ENCODE measurements at regions not wholly inside any gene's neighbourhood (a gene's known extent, or its start where the extent isn't known, plus 50 kb on each side); places are given as distances from the start of the nearest gene placed in this dataset.

DNA sequence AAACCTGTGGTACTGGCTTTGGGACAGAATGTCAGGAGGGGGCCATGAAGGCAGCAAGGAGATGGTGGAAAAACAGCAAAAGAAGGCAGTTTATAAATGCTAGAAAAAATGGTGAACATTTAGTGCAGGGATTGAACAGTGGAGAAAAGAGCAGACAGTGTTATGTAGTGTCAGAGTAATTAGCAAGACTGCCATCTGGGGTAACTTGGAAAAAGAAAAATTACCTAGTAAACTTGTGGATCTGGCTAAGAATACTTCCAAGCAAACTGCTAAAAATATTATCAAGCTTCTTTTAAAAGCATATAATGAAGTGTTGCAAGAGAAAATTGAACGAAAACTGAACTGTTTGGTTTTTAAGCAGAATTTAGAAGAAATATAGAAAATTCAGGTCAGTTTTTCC is 267.8 kb downstream of the INSIG2 start:
- no peaks in the 10 kb centered on the region for H3K9me2 ChIP-seq (replicated peaks; ENCODE audit: control insufficient read depth, low read length)
- no peak overlapping the region for H3K27ac ChIP-seq (ENCODE audit: low read depth, low read length)
- H3K27me3 ChIP-seq (ENCODE audit: control insufficient read depth, low read length): no peaks in the 10 kb centered on the region
- H3K4me3 ChIP-seq (ENCODE audit: low read length): no peak overlapping the region
- H3K79me2 ChIP-seq (ENCODE audit: control insufficient read depth, low read length): no peaks in the 10 kb centered on the region
- no peaks in the 10 kb centered on the region for H3K36me3 ChIP-seq (ENCODE audit: control insufficient read depth, low read length)
- TF ChIP-seq, protein P1, sequence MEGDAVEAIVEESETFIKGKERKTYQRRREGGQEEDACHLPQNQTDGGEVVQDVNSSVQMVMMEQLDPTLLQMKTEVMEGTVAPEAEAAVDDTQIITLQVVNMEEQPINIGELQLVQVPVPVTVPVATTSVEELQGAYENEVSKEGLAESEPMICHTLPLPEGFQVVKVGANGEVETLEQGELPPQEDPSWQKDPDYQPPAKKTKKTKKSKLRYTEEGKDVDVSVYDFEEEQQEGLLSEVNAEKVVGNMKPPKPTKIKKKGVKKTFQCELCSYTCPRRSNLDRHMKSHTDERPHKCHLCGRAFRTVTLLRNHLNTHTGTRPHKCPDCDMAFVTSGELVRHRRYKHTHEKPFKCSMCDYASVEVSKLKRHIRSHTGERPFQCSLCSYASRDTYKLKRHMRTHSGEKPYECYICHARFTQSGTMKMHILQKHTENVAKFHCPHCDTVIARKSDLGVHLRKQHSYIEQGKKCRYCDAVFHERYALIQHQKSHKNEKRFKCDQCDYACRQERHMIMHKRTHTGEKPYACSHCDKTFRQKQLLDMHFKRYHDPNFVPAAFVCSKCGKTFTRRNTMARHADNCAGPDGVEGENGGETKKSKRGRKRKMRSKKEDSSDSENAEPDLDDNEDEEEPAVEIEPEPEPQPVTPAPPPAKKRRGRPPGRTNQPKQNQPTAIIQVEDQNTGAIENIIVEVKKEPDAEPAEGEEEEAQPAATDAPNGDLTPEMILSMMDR (IDR thresholded peaks at IDR 0.05; ENCODE audit: low read depth, low read length, poor library complexity, severe bottlenecking): no peak
- no peak for TF ChIP-seq EZH2phosphoT487 (IDR thresholded peaks at IDR 0.05; ENCODE audit: borderline replicate concordance, low read length)
- no peaks in the 10 kb centered on the region for H3K4me1 ChIP-seq (ENCODE audit: control insufficient read depth, low read length)
- no peaks in the 10 kb centered on the region for H3F3A ChIP-seq (ENCODE audit: control insufficient read depth, insufficient read depth)
- no peaks in the 10 kb centered on the region for H4K20me1 ChIP-seq (ENCODE audit: control insufficient read depth, insufficient read depth, low read depth, low read length)
- no peaks in the 10 kb centered on the region for H3K9me3 ChIP-seq (ENCODE audit: control insufficient read depth, insufficient read depth, low read length)
- no peak overlapping the region for H3K4me2 ChIP-seq (ENCODE audit: low read length)

DNA sequence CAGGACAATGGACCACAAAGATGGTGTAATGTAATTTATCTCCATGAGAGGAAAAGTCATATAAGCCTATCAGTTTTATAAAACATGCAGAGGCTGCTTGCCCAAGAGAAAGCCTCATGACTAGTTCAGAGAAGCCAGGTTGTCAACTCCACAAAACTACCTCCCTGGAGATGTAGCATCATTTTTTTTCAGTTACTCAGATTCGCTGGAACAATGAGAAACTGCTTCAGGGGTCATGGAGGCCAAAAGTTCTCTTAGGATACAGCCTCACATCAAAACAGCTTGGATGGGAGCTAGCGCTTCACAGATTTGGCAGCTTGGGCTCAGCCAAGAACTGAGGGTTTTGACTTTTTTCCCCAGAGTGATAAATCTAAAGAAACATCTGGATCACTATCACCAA is 263.5 kb downstream of the INSIG2 start:
- H3K4me1 ChIP-seq (ENCODE audit: control insufficient read depth, low read length): no peaks in the 10 kb centered on the region
- TF ChIP-seq, protein P1 (IDR thresholded peaks at IDR 0.05; ENCODE audit: low read depth, low read length, poor library complexity, severe bottlenecking): no peak
- TF ChIP-seq EZH2phosphoT487 (IDR thresholded peaks at IDR 0.05; ENCODE audit: borderline replicate concordance, low read length): no peak
- H4K20me1 ChIP-seq (ENCODE audit: control insufficient read depth, insufficient read depth, low read depth, low read length): no peaks in the 10 kb centered on the region
- H3K9me2 ChIP-seq (replicated peaks; ENCODE audit: control insufficient read depth, low read length): no peaks in the 10 kb centered on the region
- H3K9me3 ChIP-seq (ENCODE audit: control insufficient read depth, insufficient read depth, low read length): no peaks in the 10 kb centered on the region
- H3K27me3 ChIP-seq (ENCODE audit: control insufficient read depth, low read length): peaks cover 4% of the 10 kb centered on the region; the same call in 1 of the 2 replicates
- no peaks in the 10 kb centered on the region for H3K36me3 ChIP-seq (ENCODE audit: control insufficient read depth, low read length)
- no peaks in the 10 kb centered on the region for H3F3A ChIP-seq (ENCODE audit: control insufficient read depth, insufficient read depth)
- H3K27ac ChIP-seq (ENCODE audit: low read depth, low read length): no peak overlapping the region
- H3K79me2 ChIP-seq (ENCODE audit: control insufficient read depth, low read length): no peaks in the 10 kb centered on the region
- no peak overlapping the region for H3K4me3 ChIP-seq (ENCODE audit: low read length)
- H3K4me2 ChIP-seq (ENCODE audit: low read length): no peak overlapping the region

DNA sequence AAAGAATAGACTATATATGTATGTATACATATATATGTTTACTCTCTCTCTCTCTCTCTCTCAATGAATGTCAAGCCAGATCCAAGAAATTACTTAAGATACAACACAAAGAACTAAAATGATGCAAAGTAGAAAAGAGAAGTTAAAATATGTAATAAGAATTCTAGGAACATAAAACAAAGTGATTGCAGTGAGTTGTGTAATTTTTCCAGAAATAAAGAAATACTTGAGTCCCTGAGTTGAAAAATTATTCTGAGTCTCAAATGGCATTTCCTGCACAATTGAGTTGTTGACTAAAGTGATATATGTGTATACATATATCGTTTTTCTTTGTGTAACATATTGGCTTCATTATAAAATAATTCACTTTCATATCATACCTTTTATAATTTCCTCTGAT is 262.4 kb downstream of the INSIG2 start:
- Histone ChIP-seq H3K27ac (ENCODE audit: low read depth, low read length) (no peak overlapping the region), H3K4me3 (ENCODE audit: low read length) (no peak overlapping the region), H3F3A (ENCODE audit: control insufficient read depth, insufficient read depth) (no peaks in the 10 kb centered on the region), H3K9me2 (replicated peaks; ENCODE audit: control insufficient read depth, low read length) (no peaks in the 10 kb centered on the region), H3K4me2 (ENCODE audit: low read length) (no peak overlapping the region), H3K27me3 (ENCODE audit: control insufficient read depth, low read length) (peaks cover 7% of the 10 kb centered on the region; the same call in 1 of the 2 replicates), H3K9me3 (ENCODE audit: control insufficient read depth, insufficient read depth, low read length) (no peaks in the 10 kb centered on the region), H3K4me1 (ENCODE audit: control insufficient read depth, low read length) (no peaks in the 10 kb centered on the region), H3K79me2 (ENCODE audit: control insufficient read depth, low read length) (no peaks in the 10 kb centered on the region), H3K36me3 (ENCODE audit: control insufficient read depth, low read length) (no peaks in the 10 kb centered on the region), H4K20me1 (ENCODE audit: control insufficient read depth, insufficient read depth, low read depth, low read length) (no peaks in the 10 kb centered on the region)
- no peak for TF ChIP-seq EZH2phosphoT487 (IDR thresholded peaks at IDR 0.05; ENCODE audit: borderline replicate concordance, low read length)
- TF ChIP-seq, protein P1 (IDR thresholded peaks at IDR 0.05; ENCODE audit: low read depth, low read length, poor library complexity, severe bottlenecking): no peak

Data from DOHH2 (cell line).